GM21619 (cell line): ENCODE measurements at regions not wholly inside any gene's neighbourhood (a gene's known extent, or its start where the extent isn't known, plus 50 kb on each side); places are given as distances from the start of the nearest gene placed in this dataset.
"Not testable (repeated sequence)": the region's sequence is repeated elsewhere in the genome, so short reads cannot be mapped to it uniquely, and the experiment has no call there.

Source experiments
- ATAC-seq: cut with Tn5 transposase; IDR thresholded peaks from one replicate; pipeline ENCODE4 v1.9.1; 2021; ENCODE audit not compliant: unreplicated experiment

DNA sequence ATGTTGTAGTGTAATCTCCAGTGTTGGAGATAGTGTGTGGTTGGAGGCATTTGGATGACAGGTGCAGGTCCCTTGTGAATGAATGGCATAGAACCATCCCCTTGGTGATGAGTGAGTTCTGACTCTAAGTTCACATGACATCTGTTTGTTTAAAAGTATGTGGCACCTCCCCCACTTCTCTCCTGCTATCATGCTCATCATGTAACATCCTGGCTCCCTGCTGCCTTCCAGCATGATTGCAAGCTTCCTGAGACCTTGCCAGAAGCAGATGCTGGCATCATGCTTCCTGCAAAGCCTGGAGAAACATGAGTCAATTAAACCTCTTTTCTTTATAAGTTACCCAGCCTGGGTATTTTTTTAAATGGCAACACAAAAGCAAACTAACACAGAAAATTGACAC is 499.0 kb upstream of the SEMA3D start:
- ATAC-seq = no peak

DNA sequence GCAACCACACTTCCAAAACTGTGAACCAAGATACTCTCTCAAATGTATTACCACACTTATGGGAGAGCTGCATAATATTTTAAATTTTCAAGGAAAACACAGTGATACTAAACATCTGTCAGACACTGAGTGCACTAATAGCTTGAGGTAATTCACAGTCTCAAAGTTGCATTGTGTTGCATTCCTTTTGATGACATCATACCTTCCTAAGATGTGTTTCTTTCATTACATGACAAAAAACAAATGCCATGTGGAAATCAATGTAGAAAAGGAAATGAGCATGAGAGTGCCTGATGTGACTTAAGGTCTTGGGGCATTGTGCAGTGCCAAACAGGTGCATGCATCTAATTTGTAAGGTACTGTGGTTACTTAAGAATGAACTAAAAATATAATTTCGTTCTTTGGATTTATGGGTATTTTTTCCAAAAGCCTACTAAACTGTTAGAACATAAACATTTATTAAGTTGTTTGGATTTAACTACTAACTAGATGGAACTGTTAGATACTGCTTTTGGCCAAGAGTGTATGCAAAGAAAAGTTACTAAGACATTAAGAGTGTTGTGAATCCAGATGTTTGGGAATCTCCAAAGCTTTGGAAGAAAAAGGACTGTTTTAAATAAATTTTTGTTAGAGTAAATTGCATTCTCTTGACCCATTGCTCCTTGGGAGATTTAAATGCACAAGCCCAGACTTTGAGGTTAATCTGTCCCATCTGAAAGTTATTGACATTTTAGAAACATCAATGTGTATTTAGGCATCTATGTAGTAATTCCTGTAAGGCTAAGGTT is 496.2 kb upstream of the SEMA3D start:
- ATAC-seq = no peak

- no peak for ATAC-seq
Observed at GRCh38 chr7:85681241-85681640, 494.4 kb upstream of the SEMA3D start.

DNA sequence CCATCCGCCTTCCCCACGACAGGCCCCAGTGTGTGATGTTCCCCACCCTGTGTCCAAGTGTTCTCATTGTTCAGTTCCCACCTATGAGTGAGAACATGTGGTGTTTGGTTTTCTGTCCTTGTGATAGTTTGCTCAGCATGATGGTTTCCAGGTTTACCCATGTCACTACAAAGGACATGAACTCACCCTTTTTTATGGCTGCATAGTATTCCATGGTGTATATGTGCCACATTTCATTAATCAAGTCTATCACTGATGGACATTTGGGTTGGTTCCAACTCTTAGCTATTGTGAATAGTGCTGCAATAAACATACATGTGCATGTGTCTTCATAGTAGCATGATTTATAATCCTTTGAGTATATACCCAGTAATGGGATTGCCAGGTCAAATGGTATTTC is 488.2 kb upstream of the SEMA3D start:
- ATAC-seq = not testable (repeated sequence)

GRCh38 chr7:85673876-85674275 is 487.0 kb upstream of the SEMA3D start:
- no peak for ATAC-seq

GRCh38 chr7:85669225-85669624 is 482.4 kb upstream of the SEMA3D start:
- no peak for ATAC-seq

- ATAC-seq = no peak
Observed at GRCh38 chr7:85664341-85664740, 477.5 kb upstream of the SEMA3D start.

- no peak for ATAC-seq
Observed at GRCh38 chr7:85659364-85659763, 472.5 kb upstream of the SEMA3D start.

GRCh38 chr7:85655252-85655651 is 468.4 kb upstream of the SEMA3D start:
- ATAC-seq = no peak

DNA sequence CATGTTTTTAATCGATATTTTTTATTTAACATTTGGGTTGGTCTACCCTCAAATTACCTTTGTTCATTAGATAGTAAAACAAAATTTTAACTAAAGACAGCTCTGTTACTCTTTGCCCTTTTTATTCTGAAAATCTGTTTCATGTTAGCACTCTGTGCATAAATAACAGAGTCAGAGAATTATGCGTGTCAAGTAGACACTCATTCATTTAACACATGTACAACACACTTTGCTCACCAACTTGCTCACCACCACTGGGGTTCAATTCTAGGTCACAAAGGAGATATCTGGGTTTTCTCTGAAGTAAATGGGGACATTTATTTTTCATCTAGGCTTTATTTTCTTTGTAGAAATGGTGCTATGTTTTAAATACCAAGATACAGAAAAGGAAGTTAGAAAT is 457.4 kb upstream of the SEMA3D start:
- no peak for ATAC-seq

GRCh38 chr7:85641331-85641730 is 454.5 kb upstream of the SEMA3D start:
- no peak for ATAC-seq

DNA sequence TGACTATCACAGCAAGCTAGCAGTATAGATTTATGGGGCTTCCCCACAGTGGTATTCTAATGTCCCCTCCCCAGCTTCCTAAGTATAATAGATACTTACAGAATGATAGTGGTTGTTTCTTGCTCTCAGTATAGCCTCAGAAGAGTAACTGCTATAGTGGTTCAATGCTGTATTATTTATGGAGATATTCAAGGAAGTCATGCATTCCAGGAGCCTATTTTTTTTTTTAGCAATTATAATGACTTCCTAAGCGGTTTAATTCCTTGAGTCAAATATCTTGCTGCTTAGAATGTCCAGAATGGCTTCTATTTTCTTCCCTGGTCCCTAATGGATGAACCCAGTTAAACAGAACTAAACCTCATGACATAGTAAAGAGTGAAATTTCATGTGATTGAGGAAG is 451.5 kb upstream of the SEMA3D start:
- ATAC-seq = no peak

GRCh38 chr7:85634951-85635350 is 448.1 kb upstream of the SEMA3D start:
- no peak for ATAC-seq

- ATAC-seq = no peak
Observed at GRCh38 chr7:85630904-85631600, 444.2 kb upstream of the SEMA3D start.

- no peak for ATAC-seq
Observed at GRCh38 chr7:85627791-85628586, 441.1 kb upstream of the SEMA3D start.

GRCh38 chr7:85622059-85622458 is 435.2 kb upstream of the SEMA3D start:
- no peak for ATAC-seq

DNA sequence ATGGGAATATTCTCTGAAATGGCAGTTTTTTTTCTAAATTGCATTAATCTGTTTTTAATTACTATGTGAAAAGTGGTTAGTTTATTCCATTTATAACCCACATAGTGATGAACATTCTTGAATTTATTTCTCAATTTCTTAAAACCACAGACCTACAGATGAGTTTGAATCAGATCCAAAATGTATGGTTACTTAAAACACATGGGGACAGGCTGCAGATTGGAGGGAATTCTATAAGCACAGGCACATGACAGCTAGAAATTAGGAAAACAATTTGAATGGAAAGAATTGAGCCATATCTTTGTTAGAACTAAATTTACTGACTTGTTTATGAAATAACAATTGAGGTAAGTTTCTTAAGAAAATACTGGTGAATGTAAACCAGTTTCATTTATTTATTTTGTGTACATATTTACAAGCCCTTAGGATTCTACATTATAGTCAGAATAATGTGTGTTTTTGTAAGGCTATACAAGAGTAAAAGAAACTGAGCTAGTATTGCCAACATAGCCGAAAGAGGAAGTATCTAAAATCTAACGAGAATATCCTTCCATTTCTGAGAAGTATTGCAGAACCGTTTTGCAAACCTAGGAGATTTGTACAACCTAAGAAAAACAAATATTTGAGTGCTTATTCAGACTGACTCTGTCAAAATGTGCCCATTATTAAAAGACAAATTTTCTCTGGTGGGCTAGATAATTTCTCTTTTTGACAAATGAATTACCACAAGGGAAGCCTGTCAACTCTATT is 434.3 kb upstream of the SEMA3D start:
- ATAC-seq = no peak

GRCh38 chr7:85619236-85619635 is 432.4 kb upstream of the SEMA3D start:
- ATAC-seq = no peak

- ATAC-seq = no peak
Observed at GRCh38 chr7:85614684-85615083, 427.8 kb upstream of the SEMA3D start.

DNA sequence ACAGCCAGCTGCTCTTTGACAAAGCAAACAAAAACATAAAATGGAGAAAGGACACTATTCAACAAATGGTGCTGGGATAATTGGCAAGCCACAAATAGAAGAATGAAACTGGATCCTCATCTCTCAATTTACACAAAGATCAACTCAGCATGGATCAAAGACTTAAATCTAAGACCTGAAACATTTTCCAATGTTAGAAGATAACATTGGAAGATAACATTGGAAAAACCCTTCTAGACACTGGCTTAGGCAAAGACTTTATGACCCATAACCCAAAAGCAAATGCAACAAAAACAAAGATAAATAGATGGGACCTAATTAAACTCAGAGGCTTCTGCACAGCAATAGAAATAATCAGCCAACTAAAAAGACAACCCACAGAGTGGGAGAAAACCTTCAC is 425.7 kb upstream of the SEMA3D start:
- no peak for ATAC-seq

GRCh38 chr7:85608804-85609203 is 421.9 kb upstream of the SEMA3D start:
- ATAC-seq = no peak
